K562 (cell line): ENCODE measurements at regions not wholly inside any gene's neighbourhood (a gene's known extent, or its start where the extent isn't known, plus 50 kb on each side); places are given as distances from the start of the nearest gene placed in this dataset.

Experiments
- HOMEZ ChIP-seq: fragments of 250-450 bp; sonication (Bioruptor Pico); IDR thresholded peaks from 2 replicates; pipeline ENCODE4 v1.4.0; 2020; ENCODE audit warnings: mild to moderate bottlenecking, moderate library complexity
- HOXB6 ChIP-seq: fragments of 250-450 bp; sonication (Bioruptor Pico); IDR thresholded peaks from 2 replicates; pipeline ENCODE4 v1.5.1; 2022; ENCODE audit warnings: mild to moderate bottlenecking, borderline replicate concordance
- PHF21A ChIP-seq: fragments of 450-650 bp; IDR thresholded peaks from 2 replicates; pipeline ENCODE4 v1.6.1; 2017; ENCODE audit warnings: low read depth, borderline replicate concordance
- TF ChIP-seq, protein P1 (sequence below), 3 experiments: IDR thresholded peaks in 2 of 3; conservative IDR thresholded peaks in 1 of 3; 2 replicates each; pipeline ENCODE4 v1.5.1; 2011 to 2012; ENCODE audit warnings: low read length in 3 of 3, mild to moderate bottlenecking in 3 of 3, control low read depth in 2 of 3, improper control_type of control experiment in 1 of 3, inconsistent platforms in 1 of 3, low read depth in 1 of 3, mixed read lengths in 1 of 3, moderate library complexity in 1 of 3; ENCODE audit not compliant: insufficient read depth in 2 of 3

DNA sequence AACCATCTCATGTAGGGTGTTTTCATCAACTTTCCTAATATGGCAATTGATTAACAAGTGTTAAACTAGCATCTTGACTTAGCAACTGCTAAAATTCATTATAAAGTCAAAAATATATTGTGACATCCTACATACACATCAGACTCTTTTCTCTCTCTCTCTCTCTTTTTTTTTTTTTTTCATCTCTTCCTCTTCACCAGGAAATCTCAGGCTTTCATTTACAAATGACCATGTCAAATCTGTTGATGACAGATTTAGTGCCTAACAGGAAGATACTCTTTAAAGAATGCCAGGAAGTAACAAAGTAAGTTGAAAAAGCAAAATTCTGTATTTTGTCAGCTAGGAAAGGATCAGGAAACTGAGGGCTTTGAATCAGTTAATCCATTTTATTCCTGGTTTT lies 365.5 kb downstream of the PCDH7 start:
- TF ChIP-seq HOMEZ (CRISPR knock-in tag): no peak
- no peak for TF ChIP-seq HOXB6
- TF ChIP-seq, protein P1, sequence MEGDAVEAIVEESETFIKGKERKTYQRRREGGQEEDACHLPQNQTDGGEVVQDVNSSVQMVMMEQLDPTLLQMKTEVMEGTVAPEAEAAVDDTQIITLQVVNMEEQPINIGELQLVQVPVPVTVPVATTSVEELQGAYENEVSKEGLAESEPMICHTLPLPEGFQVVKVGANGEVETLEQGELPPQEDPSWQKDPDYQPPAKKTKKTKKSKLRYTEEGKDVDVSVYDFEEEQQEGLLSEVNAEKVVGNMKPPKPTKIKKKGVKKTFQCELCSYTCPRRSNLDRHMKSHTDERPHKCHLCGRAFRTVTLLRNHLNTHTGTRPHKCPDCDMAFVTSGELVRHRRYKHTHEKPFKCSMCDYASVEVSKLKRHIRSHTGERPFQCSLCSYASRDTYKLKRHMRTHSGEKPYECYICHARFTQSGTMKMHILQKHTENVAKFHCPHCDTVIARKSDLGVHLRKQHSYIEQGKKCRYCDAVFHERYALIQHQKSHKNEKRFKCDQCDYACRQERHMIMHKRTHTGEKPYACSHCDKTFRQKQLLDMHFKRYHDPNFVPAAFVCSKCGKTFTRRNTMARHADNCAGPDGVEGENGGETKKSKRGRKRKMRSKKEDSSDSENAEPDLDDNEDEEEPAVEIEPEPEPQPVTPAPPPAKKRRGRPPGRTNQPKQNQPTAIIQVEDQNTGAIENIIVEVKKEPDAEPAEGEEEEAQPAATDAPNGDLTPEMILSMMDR (IDR thresholded peaks at IDR 0.05 in 2 of 3, conservative IDR thresholded peaks at IDR 0.05 in 1 of 3; ENCODE audit: insufficient read depth in 2 of 3, low read depth in 1 of 3, low read length in 3 of 3): no peak
- TF ChIP-seq PHF21A: no peak
